MM.1S (cell line): ENCODE measurements at regions not wholly inside any gene's neighbourhood (a gene's known extent, or its start where the extent isn't known, plus 50 kb on each side); places are given as distances from the start of the nearest gene placed in this dataset.

ENCODE experiments used
- DNase-seq: peaks from one replicate; pipeline ENCODE4 v3.0.0-alpha.2; 2015
- H2AFZ ChIP-seq: fragments of 300-600 bp; sonication (generic); 2 replicates; pipeline ENCODE4 v1.6.0; 2016; ENCODE audit warnings: antibody characterized with exemption, low read length
- H3F3A ChIP-seq: fragments of 300-600 bp; sonication (generic); 2 replicates; pipeline ENCODE4 v1.6.1; 2016; ENCODE audit warnings: mild to moderate bottlenecking, antibody characterized with exemption, low read length, moderate library complexity, mixed read lengths; ENCODE audit not compliant: insufficient read depth
- H3K27ac ChIP-seq: fragments of 300-600 bp; sonication (generic); 2 replicates; pipeline ENCODE4 v1.5.1; 2016; ENCODE audit warnings: mild to moderate bottlenecking, low read length
- H3K27me3 ChIP-seq: fragments of 300-600 bp; sonication (generic); replicated peaks from 2 replicates; pipeline ENCODE4 v1.6.0; 2016; ENCODE audit warnings: low read length; ENCODE audit not compliant: insufficient read depth
- H3K36me3 ChIP-seq: fragments of 300-600 bp; sonication (generic); replicated peaks from 2 replicates; pipeline ENCODE4 v1.6.1; 2016; ENCODE audit warnings: mild to moderate bottlenecking, low read length, mixed read lengths; ENCODE audit not compliant: insufficient read depth
- H3K4me1 ChIP-seq: fragments of 300-600 bp; sonication (generic); 2 replicates; pipeline ENCODE4 v1.6.1; 2016; ENCODE audit warnings: low read length, mixed read lengths
- H3K4me2 ChIP-seq: fragments of 300-600 bp; sonication (generic); 2 replicates; pipeline ENCODE4 v1.6.0; 2016; ENCODE audit warnings: low read depth, low read length
- H3K4me3 ChIP-seq: fragments of 300-600 bp; sonication (generic); 2 replicates; pipeline ENCODE4 v1.5.1; 2016; ENCODE audit warnings: low read length, mixed read lengths
- H3K79me2 ChIP-seq: fragments of 300-600 bp; sonication (generic); 2 replicates; pipeline ENCODE4 v1.6.1; 2016; ENCODE audit warnings: mixed run types, low read length, mixed read lengths
- H3K9ac ChIP-seq: fragments of 300-600 bp; sonication (generic); 2 replicates; pipeline ENCODE4 v1.6.1; 2016; ENCODE audit warnings: low read length, mixed read lengths
- H3K9me2 ChIP-seq: fragments of 300-600 bp; sonication (generic); replicated peaks from 2 replicates; pipeline ENCODE4 v1.6.1; 2016; ENCODE audit warnings: mild to moderate bottlenecking, low read length, mixed read lengths; ENCODE audit not compliant: insufficient read depth
- H3K9me3 ChIP-seq: fragments of 300-600 bp; sonication (generic); replicated peaks from 2 replicates; pipeline ENCODE4 v1.6.1; 2016; ENCODE audit warnings: mild to moderate bottlenecking, low read length, mixed read lengths; ENCODE audit not compliant: insufficient read depth
- H4K20me1 ChIP-seq: fragments of 300-600 bp; sonication (generic); 2 replicates; pipeline ENCODE4 v1.6.1; 2016; ENCODE audit warnings: mild to moderate bottlenecking, low read length, moderate library complexity, mixed read lengths; ENCODE audit not compliant: insufficient read depth
- CTCF ChIP-seq: fragments of 300-600 bp; sonication (generic); IDR thresholded peaks from 2 replicates; pipeline ENCODE4 v1.5.1; 2016; ENCODE audit warnings: antibody characterized with exemption, low read length, mixed read lengths
- EZH2 ChIP-seq: fragments of 300-600 bp; sonication (generic); optimal IDR thresholded peaks from 2 replicates; pipeline ENCODE3; 2017; ENCODE audit warnings: low read depth, mild to moderate bottlenecking, antibody characterized with exemption, low read length, mixed read lengths
- EZH2phosphoT487 ChIP-seq: fragments of 300-600 bp; sonication (generic); IDR thresholded peaks from 2 replicates; pipeline ENCODE4 v1.6.1; 2018; ENCODE audit warnings: antibody characterized with exemption, low read length

- Histone ChIP-seq H3K27me3 (no peaks in the 10 kb centered on the region), H3F3A (no peaks in the 10 kb centered on the region), H2AFZ (no peak overlapping the region), H3K9me3 (no peaks in the 10 kb centered on the region), H4K20me1 (no peaks in the 10 kb centered on the region), H3K27ac (no peak overlapping the region), H3K9me2 (no peaks in the 10 kb centered on the region), H3K4me3 (no peak overlapping the region), H3K4me1 (no peaks in the 10 kb centered on the region), H3K79me2 (no peaks in the 10 kb centered on the region), H3K4me2 (no peak overlapping the region), H3K36me3 (no peaks in the 10 kb centered on the region), H3K9ac (no peak overlapping the region)
- TF ChIP-seq EZH2phosphoT487 (no peak), EZH2 (no peak), CTCF (no peak)
- no peak for DNase-seq
Observed at GRCh38 chr13:48892053-48892687, 83.5 kb upstream of the FNDC3A start.

- no peaks in the 10 kb centered on the region for H4K20me1 ChIP-seq
- no peaks in the 10 kb centered on the region for H3K79me2 ChIP-seq
- no peaks in the 10 kb centered on the region for H3K36me3 ChIP-seq
- no peaks in the 10 kb centered on the region for H3K9me2 ChIP-seq
- H3K4me2 ChIP-seq, result no peak overlapping the region
- H3K9ac ChIP-seq, result no peak overlapping the region
- H3K4me1 ChIP-seq, result no peaks in the 10 kb centered on the region
- no peaks in the 10 kb centered on the region for H3K9me3 ChIP-seq
- H3K4me3 ChIP-seq, result no peak overlapping the region
- TF ChIP-seq CTCF, result no peak
- no peak for TF ChIP-seq EZH2phosphoT487
- no peak for TF ChIP-seq EZH2
- H3F3A ChIP-seq, result no peaks in the 10 kb centered on the region
- H3K27me3 ChIP-seq, result no peaks in the 10 kb centered on the region
- H3K27ac ChIP-seq, result no peak overlapping the region
- H2AFZ ChIP-seq, result no peak overlapping the region
- DNase-seq, result no peak
Observed at GRCh38 chr13:48892688-48893075, 83.0 kb upstream of the FNDC3A start.

- TF ChIP-seq EZH2phosphoT487 (no peak), CTCF (no peak), EZH2 (no peak)
- no peaks in the 10 kb centered on the region for H3K9me3 ChIP-seq
- H3K9me2 ChIP-seq, result no peaks in the 10 kb centered on the region
- H3K4me2 ChIP-seq, result no peak overlapping the region
- H2AFZ ChIP-seq, result no peak overlapping the region
- no peak overlapping the region for H3K9ac ChIP-seq
- H3K36me3 ChIP-seq, result no peaks in the 10 kb centered on the region
- no peaks in the 10 kb centered on the region for H3K4me1 ChIP-seq
- no peaks in the 10 kb centered on the region for H4K20me1 ChIP-seq
- no peaks in the 10 kb centered on the region for H3K79me2 ChIP-seq
- H3K4me3 ChIP-seq, result no peak overlapping the region
- DNase-seq, result no peak
- no peaks in the 10 kb centered on the region for H3K27me3 ChIP-seq
- H3K27ac ChIP-seq, result no peak overlapping the region
- H3F3A ChIP-seq, result no peaks in the 10 kb centered on the region
Observed at GRCh38 chr13:48896312-48896711, 79.4 kb upstream of the FNDC3A start.
